ENCODE measurements at regions not wholly inside any gene's neighbourhood (a gene's known extent, or its start where the extent isn't known, plus 50 kb on each side); places are given as distances from the start of the nearest gene placed in this dataset.

- no peaks in the 10 kb centered on the region for H3K9me3 ChIP-seq (ENCODE audit: control insufficient read depth, low read length)
- H3K36me3 ChIP-seq (ENCODE audit: control insufficient read depth, insufficient read depth, low read length): no peaks in the 10 kb centered on the region
- no peak overlapping the region for H3K4me3 ChIP-seq (ENCODE audit: insufficient read depth, low read depth, low read length)
- H3K27me3 ChIP-seq (ENCODE audit: control insufficient read depth, insufficient read depth, low read length, poor library complexity, severe bottlenecking): no peaks in the 10 kb centered on the region
- H3K4me1 ChIP-seq (ENCODE audit: control insufficient read depth, insufficient read depth, low read length): no peaks in the 10 kb centered on the region
- H3K27ac ChIP-seq (ENCODE audit: insufficient read depth, low read depth, low read length, poor library complexity, severe bottlenecking): no peak overlapping the region
Observed at GRCh38 chr7:41142904-41143473, 559.9 kb downstream of the INHBA start.

- no peaks in the 10 kb centered on the region for H3K27me3 ChIP-seq (ENCODE audit: control insufficient read depth, insufficient read depth, low read length, poor library complexity, severe bottlenecking)
- WGBS, 2 experiments: 80 to 90% methylated on average over 5 of the region's 5 CpGs
- H3K9me3 ChIP-seq (ENCODE audit: control insufficient read depth, low read length): no peaks in the 10 kb centered on the region
- H3K36me3 ChIP-seq (ENCODE audit: control insufficient read depth, insufficient read depth, low read length): no peaks in the 10 kb centered on the region
- no peaks in the 10 kb centered on the region for H3K4me1 ChIP-seq (ENCODE audit: control insufficient read depth, insufficient read depth, low read length)
- H3K27ac ChIP-seq (ENCODE audit: insufficient read depth, low read depth, low read length, poor library complexity, severe bottlenecking): no peak overlapping the region
- H3K4me3 ChIP-seq (ENCODE audit: insufficient read depth, low read depth, low read length): no peak overlapping the region
Observed at GRCh38 chr7:41139789-41140188, 563.1 kb downstream of the INHBA start.

- Histone ChIP-seq H3K27me3 (ENCODE audit: control insufficient read depth, insufficient read depth, low read length, poor library complexity, severe bottlenecking) (no peaks in the 10 kb centered on the region), H3K9me3 (ENCODE audit: control insufficient read depth, low read length) (no peaks in the 10 kb centered on the region), H3K27ac (ENCODE audit: insufficient read depth, low read depth, low read length, poor library complexity, severe bottlenecking) (no peak overlapping the region), H3K4me1 (ENCODE audit: control insufficient read depth, insufficient read depth, low read length) (no peaks in the 10 kb centered on the region), H3K36me3 (ENCODE audit: control insufficient read depth, insufficient read depth, low read length) (no peaks in the 10 kb centered on the region), H3K4me3 (ENCODE audit: insufficient read depth, low read depth, low read length) (no peak overlapping the region)
- WGBS, 2 experiments: 93 to 94% methylated on average over 15 of the region's 15 CpGs
Observed at GRCh38 chr7:41136551-41136950, 566.3 kb downstream of the INHBA start.

- 89 to 90% methylated on average over 6 of the region's 6 CpGs for WGBS, 2 experiments
- H3K27ac ChIP-seq (ENCODE audit: insufficient read depth, low read depth, low read length, poor library complexity, severe bottlenecking): no peak overlapping the region
- H3K4me3 ChIP-seq (ENCODE audit: insufficient read depth, low read depth, low read length): no peak overlapping the region
- H3K27me3 ChIP-seq (ENCODE audit: control insufficient read depth, insufficient read depth, low read length, poor library complexity, severe bottlenecking): no peaks in the 10 kb centered on the region
- no peaks in the 10 kb centered on the region for H3K9me3 ChIP-seq (ENCODE audit: control insufficient read depth, low read length)
- H3K4me1 ChIP-seq (ENCODE audit: control insufficient read depth, insufficient read depth, low read length): no peaks in the 10 kb centered on the region
- H3K36me3 ChIP-seq (ENCODE audit: control insufficient read depth, insufficient read depth, low read length): no peaks in the 10 kb centered on the region
Observed at GRCh38 chr7:41135511-41135910, 567.4 kb downstream of the INHBA start.

- no peaks in the 10 kb centered on the region for H3K9me3 ChIP-seq (ENCODE audit: control insufficient read depth, low read length)
- WGBS, 2 experiments: 62 to 66% methylated on average over 2 to 3 of the region's 3 CpGs
Observed at GRCh38 chr7:41134300-41135255, 568.3 kb downstream of the INHBA start.

GRCh38 chr7:41133690-41134299 lies 569.1 kb downstream of the INHBA start:
- no peak overlapping the region for H3K4me3 ChIP-seq (ENCODE audit: insufficient read depth, low read depth, low read length)
- H3K27me3 ChIP-seq (ENCODE audit: control insufficient read depth, insufficient read depth, low read length, poor library complexity, severe bottlenecking): no peaks in the 10 kb centered on the region
- WGBS, 2 experiments: 86 to 92% methylated on average over 10 of the region's 10 CpGs
- no peaks in the 10 kb centered on the region for H3K36me3 ChIP-seq (ENCODE audit: control insufficient read depth, insufficient read depth, low read length)
- peaks cover 5% of the 10 kb centered on the region for H3K4me1 ChIP-seq (ENCODE audit: control insufficient read depth, insufficient read depth, low read length)
- H3K9me3 ChIP-seq (ENCODE audit: control insufficient read depth, low read length): no peaks in the 10 kb centered on the region
- no peak overlapping the region for H3K27ac ChIP-seq (ENCODE audit: insufficient read depth, low read depth, low read length, poor library complexity, severe bottlenecking)

More at GRCh38 chr7:41134300-41135255, 568.3 kb downstream of the INHBA start:
- H3K27ac ChIP-seq (ENCODE audit: insufficient read depth, low read depth, low read length, poor library complexity, severe bottlenecking): no peak overlapping the region
- H3K27me3 ChIP-seq (ENCODE audit: control insufficient read depth, insufficient read depth, low read length, poor library complexity, severe bottlenecking): no peaks in the 10 kb centered on the region
- H3K4me1 ChIP-seq (ENCODE audit: control insufficient read depth, insufficient read depth, low read length): peaks cover 5% of the 10 kb centered on the region
- H3K36me3 ChIP-seq (ENCODE audit: control insufficient read depth, insufficient read depth, low read length): no peaks in the 10 kb centered on the region
- no peak overlapping the region for H3K4me3 ChIP-seq (ENCODE audit: insufficient read depth, low read depth, low read length)

- no peak overlapping the region for H3K27ac ChIP-seq (ENCODE audit: insufficient read depth, low read depth, low read length, poor library complexity, severe bottlenecking)
- H3K4me1 ChIP-seq (ENCODE audit: control insufficient read depth, insufficient read depth, low read length): peaks cover 5% of the 10 kb centered on the region
- H3K27me3 ChIP-seq (ENCODE audit: control insufficient read depth, insufficient read depth, low read length, poor library complexity, severe bottlenecking): no peaks in the 10 kb centered on the region
- WGBS, 2 experiments: 91 to 93% methylated on average over 6 of the region's 6 CpGs
- H3K4me3 ChIP-seq (ENCODE audit: insufficient read depth, low read depth, low read length): no peak overlapping the region
- no peaks in the 10 kb centered on the region for H3K9me3 ChIP-seq (ENCODE audit: control insufficient read depth, low read length)
- no peaks in the 10 kb centered on the region for H3K36me3 ChIP-seq (ENCODE audit: control insufficient read depth, insufficient read depth, low read length)
Observed at GRCh38 chr7:41131956-41132355, 570.9 kb downstream of the INHBA start.

- Histone ChIP-seq H3K9me3 (ENCODE audit: control insufficient read depth, low read length) (no peaks in the 10 kb centered on the region), H3K4me3 (ENCODE audit: insufficient read depth, low read depth, low read length) (no peak overlapping the region), H3K27me3 (ENCODE audit: control insufficient read depth, insufficient read depth, low read length, poor library complexity, severe bottlenecking) (no peaks in the 10 kb centered on the region), H3K4me1 (ENCODE audit: control insufficient read depth, insufficient read depth, low read length) (peaks cover 5% of the 10 kb centered on the region), H3K36me3 (ENCODE audit: control insufficient read depth, insufficient read depth, low read length) (no peaks in the 10 kb centered on the region), H3K27ac (ENCODE audit: insufficient read depth, low read depth, low read length, poor library complexity, severe bottlenecking) (no peak overlapping the region)
- 85 to 90% methylated on average over 9 of the region's 10 CpGs for WGBS, 2 experiments
Observed at GRCh38 chr7:41130561-41131236, 572.2 kb downstream of the INHBA start.

GRCh38 chr7:41130086-41130485 lies 572.8 kb downstream of the INHBA start:
- H3K4me1 ChIP-seq (ENCODE audit: control insufficient read depth, insufficient read depth, low read length): peaks cover 5% of the 10 kb centered on the region
- no peaks in the 10 kb centered on the region for H3K27me3 ChIP-seq (ENCODE audit: control insufficient read depth, insufficient read depth, low read length, poor library complexity, severe bottlenecking)
- H3K36me3 ChIP-seq (ENCODE audit: control insufficient read depth, insufficient read depth, low read length): no peaks in the 10 kb centered on the region
- H3K9me3 ChIP-seq (ENCODE audit: control insufficient read depth, low read length): no peaks in the 10 kb centered on the region
- no peak overlapping the region for H3K27ac ChIP-seq (ENCODE audit: insufficient read depth, low read depth, low read length, poor library complexity, severe bottlenecking)
- no peak overlapping the region for H3K4me3 ChIP-seq (ENCODE audit: insufficient read depth, low read depth, low read length)
- WGBS, 2 experiments: 80 to 81% methylated on average over 4 to 5 of the region's 5 CpGs

GRCh38 chr7:41125343-41125742 lies 577.5 kb downstream of the INHBA start:
- 100% methylated on average over 1 to 2 of the region's 2 CpGs for WGBS, 2 experiments
- Histone ChIP-seq H3K4me3 (ENCODE audit: insufficient read depth, low read depth, low read length) (no peak overlapping the region), H3K4me1 (ENCODE audit: control insufficient read depth, insufficient read depth, low read length) (peaks cover 5% of the 10 kb centered on the region), H3K27ac (ENCODE audit: insufficient read depth, low read depth, low read length, poor library complexity, severe bottlenecking) (no peak overlapping the region), H3K9me3 (ENCODE audit: control insufficient read depth, low read length) (no peaks in the 10 kb centered on the region), H3K36me3 (ENCODE audit: control insufficient read depth, insufficient read depth, low read length) (no peaks in the 10 kb centered on the region), H3K27me3 (ENCODE audit: control insufficient read depth, insufficient read depth, low read length, poor library complexity, severe bottlenecking) (no peaks in the 10 kb centered on the region)
